B cell (primary cell): ENCODE measurements at regions not wholly inside any gene's neighbourhood (a gene's known extent, or its start where the extent isn't known, plus 50 kb on each side); places are given as distances from the start of the nearest gene placed in this dataset.

ENCODE experiments used
- CTCF ChIP-seq: fragments of 200-600 bp; IDR thresholded peaks from one replicate; pipeline ENCODE4 v1.8.0; 2022; ENCODE audit warnings: antibody characterized with exemption, mild to moderate bottlenecking
- EZH2 ChIP-seq: IDR thresholded peaks from 2 replicates; pipeline ENCODE4 v1.6.1; 2012; ENCODE audit warnings: borderline replicate concordance, low read depth, mild to moderate bottlenecking, moderate library complexity, low read length; ENCODE audit not compliant: insufficient read depth, poor library complexity, severe bottlenecking

DNA sequence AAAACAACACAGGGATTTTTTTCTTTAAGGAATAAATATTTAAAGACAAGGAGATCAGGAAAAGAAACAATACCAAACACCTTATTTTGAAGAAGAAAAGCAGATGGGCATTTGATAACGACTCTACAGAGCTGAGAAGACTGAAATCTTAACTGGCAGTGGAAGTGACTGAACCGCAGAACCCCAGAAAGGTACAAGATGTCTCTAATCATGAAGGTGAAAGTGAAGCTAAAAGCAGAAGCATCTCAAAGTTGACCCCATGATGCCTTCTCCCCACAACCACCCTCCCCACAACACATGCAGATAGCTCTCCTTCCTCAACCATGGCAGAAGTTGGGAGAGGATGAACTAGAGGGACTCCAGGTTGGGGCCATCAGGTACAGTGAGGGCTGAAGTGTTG lies 129.6 kb downstream of the ZNF648 start:
- TF ChIP-seq CTCF (no peak), EZH2 (no peak)
